Fibroblast of lung (primary cell): ENCODE measurements at regions not wholly inside any gene's neighbourhood (a gene's known extent, or its start where the extent isn't known, plus 50 kb on each side); places are given as distances from the start of the nearest gene placed in this dataset.

Source experiments
- CTCF ChIP-seq, 2 donors: IDR thresholded peaks in 1 of 2; conservative IDR thresholded peaks in 1 of 2; 1 replicate in 1 of 2; 2 replicates in 1 of 2; pipeline ENCODE4 v1.5.1; 2011 to 2012; ENCODE audit warnings: low read length in 2 of 2, control low read depth in 1 of 2, inconsistent platforms in 1 of 2, low read depth in 1 of 2, mild to moderate bottlenecking in 1 of 2
- EZH2 ChIP-seq: IDR thresholded peaks from 2 replicates; pipeline ENCODE4 v1.5.1; 2012; ENCODE audit warnings: low read length, control low read depth, mild to moderate bottlenecking; ENCODE audit errors: missing control alignments

- no peak for TF ChIP-seq CTCF (conservative IDR thresholded peaks at IDR 0.05 in 1 of 2, IDR thresholded peaks at IDR 0.05 in 1 of 2; ENCODE audit: low read depth in 1 of 2, low read length in 2 of 2)
- TF ChIP-seq EZH2: no peak
Measured at GRCh38 chr2:195489101-195489500, 167.9 kb upstream of the SLC39A10 start.
